ENCODE measurements at regions not wholly inside any gene's neighbourhood (a gene's known extent, or its start where the extent isn't known, plus 50 kb on each side); places are given as distances from the start of the nearest gene placed in this dataset.

DNA sequence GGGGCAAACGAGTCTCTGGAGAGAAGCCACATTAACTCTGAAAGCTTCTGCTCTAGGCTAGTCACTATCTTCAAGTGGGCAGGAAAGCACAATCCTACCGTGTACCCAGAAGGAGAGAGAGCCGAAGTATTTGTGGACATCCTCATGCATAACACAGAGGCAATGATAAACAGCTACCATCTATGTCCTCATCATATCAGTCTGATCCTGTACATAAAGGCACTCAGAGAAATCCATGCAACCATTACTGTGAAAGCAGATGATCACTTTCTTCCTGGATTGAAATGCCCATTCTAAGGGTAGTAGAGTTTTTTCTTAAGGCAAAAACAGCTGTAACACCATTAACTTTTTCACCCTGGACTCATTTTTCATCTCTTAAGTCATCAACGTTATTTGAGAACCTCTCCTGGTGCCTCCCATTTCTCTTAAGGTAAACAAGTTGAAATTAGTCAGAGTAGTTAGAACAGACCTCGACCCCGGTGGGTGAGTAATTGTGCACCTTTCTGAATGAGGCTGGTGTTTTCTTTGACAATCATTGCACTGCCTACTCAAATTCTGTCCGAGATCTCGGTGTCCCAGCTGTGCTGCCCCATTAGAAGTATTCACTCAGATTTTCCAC lies 327.4 kb downstream of the SHQ1 start (continued):
- no peak for TF ChIP-seq KDM1A (IDR thresholded peaks at IDR 0.05; ENCODE audit: borderline replicate concordance, low read length)
- TF ChIP-seq ZNF274 (IDR thresholded peaks at IDR 0.05; ENCODE audit: borderline replicate concordance, extremely low read depth, low read length) = no peak
- no peak for TF ChIP-seq SP1 (IDR thresholded peaks at IDR 0.05; ENCODE audit: low read depth, low read length)
- no peak for TF ChIP-seq MAFK (IDR thresholded peaks at IDR 0.05; ENCODE audit: low read depth, low read length)
- TF ChIP-seq SRF (IDR thresholded peaks at IDR 0.05; ENCODE audit: low read depth, low read length) = no peak
- TF ChIP-seq SIRT6 (IDR thresholded peaks at IDR 0.05; ENCODE audit: low read length) = no peak

Data from H1 (cell line).